H1 (cell line): ENCODE measurements at regions not wholly inside any gene's neighbourhood (a gene's known extent, or its start where the extent isn't known, plus 50 kb on each side); places are given as distances from the start of the nearest gene placed in this dataset.

ENCODE experiments used
- CTCF ChIA-PET: fragments of 300-600 bp; sonication (Branson Sonifier 250); formaldehyde crosslinking; loops from one replicate; lab custom pipeline; 2021; ENCODE audit not compliant: partially characterized antibody; lab: Charles Lee
- POLR2A ChIA-PET: fragments of 300-600 bp; sonication (Branson Sonifier 250); formaldehyde crosslinking; loops from one replicate; lab custom pipeline; 2021; ENCODE audit warnings: inconsistent platforms; ENCODE audit not compliant: partially characterized antibody; lab: Charles Lee
- DNase-seq, 2 experiments: peaks; one replicate each; pipeline versions ENCODE4 v3.0.0 to v3.0.0-alpha.2; 2010 to 2022; ENCODE audit warnings: low spot score in 2 of 2, low read depth in 1 of 2, mixed read lengths in 1 of 2
- FAIRE-seq: peaks from 2 replicates; lab custom pipeline; 2011; peaks lifted over from hg19 to GRCh38; lab: Jason Lieb, UNC
- H2AFZ ChIP-seq: 2 replicates; pipeline ENCODE4 v1.8.1; 2012; ENCODE audit warnings: low read length, inconsistent platforms
- H2AK5ac ChIP-seq: 2 replicates; pipeline ENCODE4 v1.6.1; 2013; ENCODE audit warnings: low read depth, low read length
- H2BK120ac ChIP-seq: replicated peaks from 2 replicates; pipeline ENCODE3; 2013; ENCODE audit warnings: low read depth, low read length, inconsistent platforms
- H2BK12ac ChIP-seq: 2 replicates; pipeline ENCODE4 v1.6.1; 2013; ENCODE audit warnings: low read depth, low read length
- H2BK15ac ChIP-seq: 2 replicates; pipeline ENCODE4 v1.6.1; 2013; ENCODE audit warnings: low read length
- H2BK20ac ChIP-seq: 2 replicates; pipeline ENCODE4 v1.6.1; 2013; ENCODE audit warnings: low read length
- H2BK5ac ChIP-seq: 2 replicates; pipeline ENCODE4 v1.6.1; 2013; ENCODE audit warnings: low read depth, low read length
- H3K14ac ChIP-seq: 2 replicates; pipeline ENCODE4 v1.6.1; 2013; ENCODE audit warnings: inconsistent platforms; ENCODE audit not compliant: insufficient read length
- H3K18ac ChIP-seq: 2 replicates; pipeline ENCODE4 v1.6.1; 2013; ENCODE audit warnings: low read length; ENCODE audit errors: extremely low read depth
- H3K23ac ChIP-seq: 2 replicates; pipeline ENCODE4 v1.6.1; 2013; ENCODE audit warnings: inconsistent platforms; ENCODE audit not compliant: insufficient read length
- H3K23me2 ChIP-seq: 2 replicates; pipeline ENCODE4 v1.6.1; 2013; ENCODE audit warnings: low read depth, low read length
- H3K27ac ChIP-seq: 2 replicates; pipeline ENCODE4 v1.6.1; 2011; ENCODE audit warnings: low read depth, low read length, inconsistent platforms
- H3K27me3 ChIP-seq, 4 experiments: replicated peaks in 1 of 4; 1 replicate in 1 of 4; 2 replicates in 3 of 4; pipeline versions ENCODE4 v1.6.1 to v1.8.1; 2011 to 2013; ENCODE audit warnings: low read length in 3 of 4, mild to moderate bottlenecking in 3 of 4, inconsistent platforms in 2 of 4, mixed read lengths in 2 of 4, moderate library complexity in 1 of 4; ENCODE audit not compliant: control insufficient read depth in 3 of 4, insufficient read depth in 3 of 4; ENCODE audit errors: extremely low read depth in 1 of 4
- H3K36me3 ChIP-seq, 4 experiments: 2 replicates each; pipeline versions ENCODE4 v1.6.1 to v1.8.1; 2011 to 2013; ENCODE audit warnings: mild to moderate bottlenecking in 4 of 4, low read length in 3 of 4, moderate library complexity in 2 of 4, control low read depth in 1 of 4, inconsistent platforms in 1 of 4; ENCODE audit not compliant: insufficient read depth in 4 of 4, control insufficient read depth in 2 of 4
- H3K4ac ChIP-seq: replicated peaks from 2 replicates; pipeline ENCODE3; 2013; ENCODE audit warnings: low read length, low read depth, mixed read lengths, inconsistent platforms; ENCODE audit not compliant: insufficient read length
- H3K4me1 ChIP-seq, 4 experiments: replicated peaks in 1 of 4; 1 replicate in 1 of 4; 2 replicates in 3 of 4; pipeline versions ENCODE4 v1.6.1 to v1.8.1; 2011 to 2013; ENCODE audit warnings: low read length in 3 of 4, inconsistent platforms in 2 of 4, mixed read lengths in 1 of 4; ENCODE audit not compliant: insufficient read depth in 4 of 4, control insufficient read depth in 3 of 4
- H3K4me2 ChIP-seq, 2 experiments: 2 replicates each; pipeline versions ENCODE4 v1.6.1 to v1.8.1; 2011 to 2013; ENCODE audit warnings: low read depth in 2 of 2, low read length in 2 of 2, control low read depth in 1 of 2, inconsistent platforms in 1 of 2, mild to moderate bottlenecking in 1 of 2; ENCODE audit not compliant: insufficient read depth in 1 of 2
- H3K4me3 ChIP-seq, 4 experiments: fragments of 200-600, 300-600 bp in 1 of 4; sonication (generic), shearing (Covaris generic), sonication (Bioruptor Twin) in 1 of 4; 2 replicates each; pipeline versions ENCODE4 v1.5.1 to v1.8.1; 2011 to 2016; ENCODE audit warnings: low read length in 4 of 4, low read depth in 3 of 4, control low read depth in 2 of 4, inconsistent platforms in 2 of 4, mild to moderate bottlenecking in 2 of 4, mixed read lengths in 1 of 4, moderate library complexity in 1 of 4; ENCODE audit not compliant: insufficient read depth in 2 of 4; ENCODE audit errors: extremely low read depth in 1 of 4
- H3K56ac ChIP-seq: replicated peaks from 2 replicates; pipeline ENCODE3; 2013; ENCODE audit warnings: low read depth, mild to moderate bottlenecking, mixed read lengths, low read length, inconsistent platforms; ENCODE audit not compliant: insufficient read length
- H3K79me1 ChIP-seq: 2 replicates; pipeline ENCODE4 v1.6.1; 2013; ENCODE audit warnings: low read depth, low read length, control low read depth
- H3K79me2 ChIP-seq, 2 experiments: 2 replicates each; pipeline versions ENCODE4 v1.6.1 to v1.8.1; 2012 to 2013; ENCODE audit warnings: low read length in 2 of 2, mild to moderate bottlenecking in 2 of 2, inconsistent platforms in 1 of 2; ENCODE audit not compliant: insufficient read depth in 2 of 2, control insufficient read depth in 1 of 2
- H3K9ac ChIP-seq, 4 experiments: replicated peaks in 1 of 4; 1 replicate in 1 of 4; 2 replicates in 3 of 4; pipeline versions ENCODE4 v1.6.1 to v1.8.1; 2011 to 2013; ENCODE audit warnings: low read depth in 3 of 4, low read length in 3 of 4, control low read depth in 2 of 4, mild to moderate bottlenecking in 2 of 4, moderate library complexity in 2 of 4, inconsistent platforms in 1 of 4; ENCODE audit errors: extremely low read depth in 1 of 4
- H3K9me3 ChIP-seq, 2 experiments: 2 replicates each; pipeline versions ENCODE4 v1.6.1 to v1.8.1; 2012 to 2013; ENCODE audit warnings: mild to moderate bottlenecking in 2 of 2, moderate library complexity in 2 of 2, control low read depth in 1 of 2, inconsistent platforms in 1 of 2, low read depth in 1 of 2, low read length in 1 of 2, mixed read lengths in 1 of 2; ENCODE audit not compliant: insufficient read depth in 2 of 2
- H4K20me1 ChIP-seq, 2 experiments: replicated peaks in 1 of 2; 2 replicates each; pipeline versions ENCODE3 to v1.8.1; 2011 to 2013; ENCODE audit warnings: inconsistent platforms in 2 of 2, low read length in 2 of 2, mild to moderate bottlenecking in 1 of 2; ENCODE audit not compliant: insufficient read depth in 2 of 2, control insufficient read depth in 1 of 2
- H4K5ac ChIP-seq: 2 replicates; pipeline ENCODE4 v1.6.1; 2013; ENCODE audit warnings: low read length, low read depth, mixed read lengths, inconsistent platforms; ENCODE audit not compliant: insufficient read length
- H4K8ac ChIP-seq: 2 replicates; pipeline ENCODE4 v1.8.0; 2013; ENCODE audit warnings: mild to moderate bottlenecking, moderate library complexity, low read length, inconsistent platforms; ENCODE audit not compliant: insufficient read depth; ENCODE audit errors: extremely low read depth
- H4K91ac ChIP-seq: replicated peaks from 2 replicates; pipeline ENCODE3; 2013; ENCODE audit warnings: low read length, mixed read lengths, inconsistent platforms; ENCODE audit not compliant: insufficient read length
- CBX8 ChIP-seq: fragments of 300-800, 300-1000 bp; sonication (generic); IDR thresholded peaks from 2 replicates; pipeline ENCODE4 v1.7.1; 2016; ENCODE audit warnings: low read depth, low read length, borderline replicate concordance
- E2F6 ChIP-seq: IDR thresholded peaks from 2 replicates; pipeline ENCODE4 v1.6.1; 2012; ENCODE audit warnings: inconsistent platforms
- SIX5 ChIP-seq: IDR thresholded peaks from 2 replicates; pipeline ENCODE4 v1.6.1; 2011; ENCODE audit warnings: mild to moderate bottlenecking, low read depth, low read length
- WGBS, 2 experiments: shearing (Covaris generic) in 1 of 2; methylation state at CpG; one replicate each; pipeline versions ENCODE4 v1.1.6 to v1.1.7; 2013 to 2015; ENCODE audit warnings: low lambda C conversion rate in 2 of 2, mixed read lengths in 2 of 2, inconsistent platforms in 1 of 2, low coverage in 1 of 2, missing lambda C conversion rate in 1 of 2; ENCODE audit not compliant: insufficient replicate concordance in 2 of 2, insufficient coverage in 1 of 2, insufficient read length in 1 of 2; ENCODE audit errors: extremely low coverage in 1 of 2, missing lambda C conversion rate in 1 of 2; 5-methylcytosine and 5-hydroxymethylcytosine counted together

DNA sequence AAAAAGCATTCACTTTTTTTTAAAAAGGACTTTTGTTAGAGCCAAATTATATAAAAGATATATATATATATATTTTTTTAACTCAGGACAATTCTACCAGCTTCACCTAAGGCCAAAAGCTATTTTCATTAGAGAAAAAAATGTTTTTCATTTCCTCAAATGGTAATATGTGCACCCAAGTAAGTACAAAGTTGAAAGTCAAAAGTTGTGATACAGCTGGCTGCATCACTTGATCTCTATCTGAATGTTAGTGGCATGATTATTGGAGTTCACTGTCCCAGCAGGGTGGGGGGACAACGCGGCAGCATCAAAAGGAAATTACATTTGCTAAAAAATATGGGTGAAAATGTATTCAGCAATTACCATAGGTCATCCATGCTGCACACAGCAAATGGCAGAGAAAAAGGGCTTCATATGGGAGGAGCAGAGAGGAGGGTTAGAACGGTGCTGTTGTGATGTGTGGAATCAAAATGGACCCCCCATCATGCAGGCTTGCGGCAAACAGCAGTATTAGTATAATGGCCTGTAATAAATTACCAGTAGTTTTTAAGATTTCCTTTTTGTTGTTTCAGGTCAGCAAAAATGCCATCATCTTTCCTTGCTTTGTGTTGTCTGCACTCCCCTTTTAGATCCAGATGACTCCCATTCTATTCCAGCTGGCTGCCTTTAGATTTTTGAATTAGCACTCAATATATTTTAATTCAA, 253.7 kb downstream of the MAT2B start:
- Histone ChIP-seq H3K4me1 (no peaks in the 10 kb centered on the region), H2BK20ac (no peak overlapping the region), H3K4me3 (no peak overlapping the region), H2BK12ac (no peak overlapping the region), H2AFZ (no peak overlapping the region; the same call in 1 of the 2 replicates), H3K4ac (no peak overlapping the region), H3K23me2 (no peaks in the 10 kb centered on the region), H3K9ac (no peak overlapping the region), H3K56ac (no peak overlapping the region), H4K8ac (no peak overlapping the region), H3K18ac (no peak overlapping the region), H4K91ac (no peak overlapping the region), H3K27me3 (no peaks in the 10 kb centered on the region), H2BK15ac (no peak overlapping the region), H2BK5ac (no peak overlapping the region), H2AK5ac (no peak overlapping the region), H2BK120ac (no peak overlapping the region), H3K79me1 (no peaks in the 10 kb centered on the region), H3K14ac (no peak overlapping the region), H3K79me2 (no peaks in the 10 kb centered on the region), H4K20me1 (no peaks in the 10 kb centered on the region), H3K4me2 (no peak overlapping the region), H3K9me3 (no peaks in the 10 kb centered on the region), H4K5ac (no peak overlapping the region), H3K23ac (no peak overlapping the region), H3K36me3 (no peaks in the 10 kb centered on the region), H3K27ac (no peak overlapping the region)
- WGBS, 2 experiments, result 85% methylated on average over 4 of the region's 4 CpGs; no CpG with 5 or more reads in 1 of the 2 experiments
- TF ChIP-seq E2F6 (no peak), SIX5 (no peak), CBX8 (no peak)
- FAIRE-seq, result no peak
- ChIA-PET CTCF (interaction anchor here (1.5 kb wide), 1 partner anchor 10 kb away, joined by 3 read pairs; no protein-coding TSS in a partner anchor), POLR2A (no interaction called here)
- DNase-seq, result no peak
